HK-2 (cell line): ENCODE measurements at regions not wholly inside any gene's neighbourhood (a gene's known extent, or its start where the extent isn't known, plus 50 kb on each side); places are given as distances from the start of the nearest gene placed in this dataset.

Source experiments
- DNase-seq: peaks from one replicate; pipeline ENCODE4 v3.0.0-alpha.2; 2018; ENCODE audit not compliant: unreplicated experiment

DNA sequence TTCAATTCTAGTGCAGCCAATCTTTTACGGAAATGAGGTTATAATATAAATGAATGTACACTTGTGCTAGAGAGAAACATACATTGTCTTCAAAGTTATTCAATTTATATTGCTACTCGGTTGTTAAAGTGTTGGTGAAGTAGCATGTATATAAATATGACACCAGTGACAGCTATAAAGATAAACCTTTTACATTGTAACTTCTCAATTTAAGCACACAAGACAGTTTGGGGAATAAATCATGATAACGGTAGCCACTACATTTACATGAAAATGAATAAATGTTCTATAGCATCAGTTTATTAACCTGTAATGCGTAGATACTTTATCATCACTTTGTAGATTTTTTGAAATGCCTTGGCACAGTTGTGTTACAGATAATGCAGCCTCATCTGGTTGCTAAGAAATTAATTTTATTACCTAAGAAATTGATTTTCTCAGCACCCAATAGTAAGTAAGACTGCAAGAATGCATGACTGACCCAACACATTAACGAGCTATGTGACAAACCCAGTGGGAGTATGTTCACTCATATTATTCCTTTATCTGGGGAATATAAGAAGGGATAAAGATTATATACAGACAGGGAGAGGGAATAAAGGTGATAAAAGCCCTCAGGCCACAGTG, 283.9 kb upstream of the NPVF start:
- DNase-seq: no peak

DNA sequence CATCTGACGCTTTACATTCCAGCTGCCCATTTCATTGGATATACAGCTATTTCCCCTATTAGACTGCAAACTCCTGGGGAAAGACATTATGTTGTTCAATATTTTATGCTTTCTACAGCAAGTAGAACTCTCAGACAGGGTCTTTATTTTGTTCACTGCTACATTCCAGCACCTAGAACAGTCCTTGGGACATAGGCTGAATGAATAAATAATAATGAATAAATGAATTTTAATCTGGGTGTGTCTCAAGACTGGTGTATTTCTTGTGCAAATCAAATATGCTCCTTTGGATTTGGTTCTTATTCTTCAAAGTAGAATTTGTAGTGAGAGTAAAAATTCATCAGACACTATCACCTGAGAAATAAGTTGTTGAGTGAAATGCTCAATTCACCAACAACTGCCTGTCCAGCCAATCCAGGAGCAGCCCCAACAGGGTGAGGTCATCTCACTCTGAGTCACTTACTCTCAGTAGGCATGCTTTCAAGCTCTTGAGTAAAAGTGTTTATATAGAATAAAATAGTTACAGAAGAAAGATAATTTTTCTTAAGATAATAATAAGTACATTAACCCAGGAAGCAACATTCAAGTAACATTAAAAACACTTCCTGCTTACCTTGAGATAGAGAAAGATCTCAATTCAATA, 287.5 kb upstream of the NPVF start:
- no peak for DNase-seq

DNA sequence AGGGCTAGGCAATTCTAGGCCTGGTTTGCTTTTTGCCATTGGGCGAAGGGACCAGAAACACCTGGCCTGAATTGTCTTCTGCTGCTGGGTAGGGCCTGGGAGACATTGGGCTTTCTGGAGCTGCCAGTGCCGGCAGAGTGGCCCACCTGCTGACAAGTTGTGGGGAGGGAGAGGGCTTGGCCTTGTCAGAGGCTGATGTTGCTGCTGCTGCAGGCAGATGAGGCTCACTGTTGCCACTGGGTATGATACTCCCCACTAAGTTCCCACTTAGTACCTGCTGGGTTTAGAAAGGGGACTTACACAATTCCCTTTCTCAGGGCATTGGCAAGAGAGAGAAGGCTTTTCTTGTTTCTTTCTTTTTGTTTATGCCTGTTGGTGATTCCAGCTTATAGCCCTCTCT, 289.6 kb upstream of the NPVF start:
- no peak for DNase-seq

DNA sequence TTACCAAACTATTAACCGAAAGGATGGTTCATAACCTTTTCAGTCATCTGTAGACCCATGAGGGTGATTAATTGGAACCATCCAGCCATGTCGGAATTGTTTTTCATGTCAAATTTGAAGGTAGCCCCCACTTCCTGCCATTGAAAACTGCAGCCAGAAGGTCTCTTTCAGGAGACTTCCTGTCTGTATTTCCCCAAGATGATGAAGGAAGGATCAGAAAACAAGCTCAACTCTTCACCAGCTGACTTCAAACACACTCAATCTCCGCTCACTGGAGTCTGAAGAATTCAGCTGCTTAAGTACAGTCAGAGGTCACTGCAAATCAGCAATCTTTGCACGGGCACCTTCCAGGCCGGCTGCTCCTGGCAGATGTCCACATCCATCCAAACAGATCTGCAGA, 291.7 kb upstream of the NPVF start:
- DNase-seq: no peak

DNA sequence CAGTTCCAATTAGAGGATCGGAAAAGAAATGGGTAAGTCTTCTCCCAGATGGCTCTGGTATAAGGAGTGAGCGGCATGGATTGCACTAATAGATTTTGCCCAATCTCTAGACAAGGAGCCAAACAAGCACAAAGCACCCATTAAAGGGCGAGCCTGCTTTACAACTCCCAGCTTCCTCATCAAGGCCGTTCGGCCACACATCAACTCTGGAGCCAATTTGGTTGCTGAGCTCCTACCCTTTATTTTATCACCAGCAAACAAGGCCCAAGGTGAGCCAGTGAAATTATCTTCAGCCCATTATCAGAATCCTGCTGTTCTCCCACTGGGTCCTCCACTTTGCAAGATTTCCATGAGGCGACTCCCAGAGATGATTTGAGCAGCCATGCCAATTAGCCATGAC, 292.2 kb upstream of the NPVF start:
- DNase-seq: no peak

DNA sequence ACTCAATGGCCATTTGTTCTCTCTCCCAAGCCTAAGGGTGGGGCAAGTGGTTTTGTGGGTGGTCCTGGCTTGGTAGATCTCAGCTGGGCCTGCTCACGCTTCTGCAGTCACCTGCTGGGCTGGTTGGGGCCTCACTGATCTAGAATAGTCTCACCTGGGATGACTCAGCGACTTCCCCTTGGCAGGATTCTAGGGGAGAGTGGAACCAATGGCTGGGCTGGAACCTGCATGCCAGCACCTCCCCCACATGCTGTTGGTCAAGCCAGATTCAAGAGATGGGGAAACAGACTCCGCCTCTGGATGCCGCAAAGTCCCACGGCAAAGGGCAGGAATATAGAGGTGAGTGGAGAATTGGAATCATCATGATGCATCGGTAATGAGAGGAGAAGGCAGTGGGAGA, 292.9 kb upstream of the NPVF start:
- no peak for DNase-seq

DNA sequence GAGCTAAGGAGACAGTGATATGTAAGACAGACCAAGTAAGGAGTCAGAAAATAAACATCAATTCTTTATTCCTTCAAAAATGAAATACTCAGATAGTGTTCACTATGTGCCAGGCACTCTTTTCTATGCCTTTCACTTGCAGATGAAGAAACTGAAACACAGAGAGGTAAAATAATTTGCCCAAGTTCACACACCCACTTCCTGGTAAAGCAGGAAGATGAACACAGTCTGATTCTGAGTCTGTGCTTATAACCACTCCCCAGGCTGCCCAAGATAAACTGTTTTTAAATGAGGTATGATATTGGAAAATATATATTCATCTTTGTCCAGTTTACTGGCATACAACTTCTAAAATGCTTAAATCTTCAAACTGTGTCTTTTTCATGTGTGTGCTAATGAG, 294.4 kb upstream of the NPVF start:
- DNase-seq: no peak

DNA sequence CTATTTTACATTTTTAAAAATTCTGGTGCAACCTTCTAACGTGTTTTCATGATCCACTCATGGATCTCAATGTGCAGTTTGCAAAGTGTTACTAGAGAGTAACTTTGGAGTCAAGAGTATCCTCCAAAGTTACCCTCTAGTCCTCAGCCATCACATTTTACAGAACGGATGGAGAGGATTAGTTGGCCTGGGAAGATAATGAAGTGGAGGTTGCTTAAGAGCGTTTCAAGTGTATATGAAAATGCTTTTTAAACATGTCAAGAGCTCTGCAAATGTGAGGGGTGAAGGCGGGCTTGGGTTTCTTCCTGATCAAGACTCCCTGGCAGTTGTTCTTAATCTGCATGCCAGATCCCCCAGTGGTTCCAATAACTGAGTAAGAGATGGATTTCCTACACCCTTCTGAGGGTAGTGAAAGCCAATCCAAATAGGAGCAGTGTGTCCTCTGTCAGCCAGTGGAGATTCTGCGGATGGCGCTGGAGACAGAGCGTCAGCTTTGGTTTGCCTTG, 299.4 kb upstream of the NPVF start:
- DNase-seq: no peak

DNA sequence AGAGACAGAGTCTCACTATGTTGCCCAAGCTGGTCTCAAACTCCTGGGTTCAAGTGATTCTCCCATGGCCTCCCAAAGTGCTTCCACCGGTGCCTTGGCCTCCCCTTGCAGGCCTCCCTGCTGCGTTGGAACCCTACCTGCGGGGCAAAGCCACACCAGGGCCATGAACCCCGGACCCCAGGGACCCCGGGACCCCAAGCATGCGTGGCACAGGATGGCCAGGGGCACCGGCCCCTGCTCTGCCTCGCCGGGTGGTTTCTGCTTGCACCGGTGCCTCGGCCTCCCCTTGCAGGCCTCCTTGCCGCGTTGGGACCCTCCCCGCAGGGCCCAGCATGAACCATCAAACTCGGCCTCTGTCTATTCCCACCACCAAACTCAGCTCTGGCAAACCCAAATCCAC, 301.0 kb upstream of the NPVF start:
- DNase-seq: no peak

DNA sequence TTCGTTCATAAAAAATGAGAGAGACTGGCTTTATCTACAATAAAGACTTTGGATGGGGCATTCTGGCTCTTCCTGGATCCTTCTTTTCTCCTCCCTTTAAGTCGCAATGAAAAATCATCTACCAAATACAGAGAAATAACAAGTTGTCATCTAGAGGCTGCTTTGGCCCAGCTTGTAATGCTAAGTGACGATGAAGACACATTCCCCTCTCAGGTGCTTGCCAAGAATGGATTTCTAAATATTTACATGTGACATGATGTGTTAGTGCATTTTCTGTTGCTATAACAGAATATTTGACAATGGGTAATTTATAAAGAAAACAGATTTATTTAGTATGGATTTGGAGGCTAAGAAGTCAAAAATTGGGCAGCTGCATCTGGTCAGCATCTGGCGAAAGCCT, 308.6 kb upstream of the NPVF start:
- DNase-seq: no peak

DNA sequence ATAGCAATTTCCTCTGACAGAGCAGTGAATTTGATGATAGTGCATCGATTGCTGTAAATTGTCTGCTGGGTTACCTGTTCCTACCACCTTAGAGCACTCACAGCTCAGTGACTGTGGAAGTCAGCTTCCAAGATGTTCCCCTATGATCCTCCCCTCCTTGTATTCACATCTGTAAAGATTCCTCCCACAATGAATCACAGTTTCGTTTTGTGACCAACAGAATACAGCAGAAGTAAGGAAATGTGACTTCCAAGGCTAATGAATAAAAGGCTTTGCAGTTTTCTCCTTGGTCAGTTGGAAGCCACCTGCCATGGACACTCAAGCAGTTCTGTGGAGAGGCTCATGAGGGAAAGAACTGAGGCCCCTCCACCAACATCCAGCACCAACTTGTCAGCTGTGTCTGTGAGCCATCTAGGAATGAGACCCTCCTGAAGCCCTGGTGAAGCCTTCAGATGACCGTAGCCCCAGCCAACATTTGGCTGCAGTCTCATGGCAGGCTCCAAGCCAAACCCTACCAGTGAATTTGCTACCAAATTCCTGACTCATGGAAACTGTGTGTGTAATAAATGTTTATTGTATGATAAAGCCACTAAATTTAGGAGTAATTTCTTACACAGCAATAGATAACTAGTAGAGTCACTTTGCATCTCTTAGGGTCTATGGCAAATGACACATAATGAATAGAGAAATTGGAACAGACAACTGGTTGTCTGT, 309.5 kb upstream of the NPVF start:
- no peak for DNase-seq

DNA sequence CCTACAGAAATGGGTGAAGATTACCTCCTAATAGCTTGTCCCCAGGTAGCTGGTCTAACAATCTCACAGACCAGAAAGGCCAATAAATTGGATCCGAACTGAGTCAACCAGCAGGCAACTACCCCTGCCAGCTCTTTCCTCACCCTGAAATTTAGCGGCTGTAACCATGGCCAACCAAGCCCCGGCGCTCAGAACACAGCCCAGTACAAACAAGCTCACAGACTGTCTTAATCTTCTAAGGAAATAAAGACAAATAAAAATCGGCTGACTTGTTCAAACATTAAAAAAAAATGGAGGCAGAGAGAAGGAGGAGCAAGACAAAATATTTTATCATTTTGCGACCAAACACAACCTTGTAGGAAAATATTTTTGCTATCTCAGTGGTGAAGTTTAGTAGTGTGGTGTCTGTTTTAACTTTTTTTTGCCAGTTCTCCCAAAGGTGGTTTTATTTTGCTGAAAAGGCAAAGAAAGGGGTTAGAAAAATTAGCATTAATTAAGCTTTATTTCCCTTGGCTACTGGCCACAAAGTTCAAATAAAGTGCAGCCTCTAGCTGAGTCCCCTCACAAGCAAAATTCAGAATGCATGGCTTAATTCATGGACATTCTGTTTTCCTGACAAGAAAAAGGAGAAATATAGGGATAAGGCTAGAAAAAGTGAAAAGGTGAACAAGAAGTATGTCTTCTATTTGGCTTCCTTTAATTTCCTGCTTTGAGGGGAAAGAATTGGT, 313.0 kb upstream of the NPVF start:
- DNase-seq: no peak

DNA sequence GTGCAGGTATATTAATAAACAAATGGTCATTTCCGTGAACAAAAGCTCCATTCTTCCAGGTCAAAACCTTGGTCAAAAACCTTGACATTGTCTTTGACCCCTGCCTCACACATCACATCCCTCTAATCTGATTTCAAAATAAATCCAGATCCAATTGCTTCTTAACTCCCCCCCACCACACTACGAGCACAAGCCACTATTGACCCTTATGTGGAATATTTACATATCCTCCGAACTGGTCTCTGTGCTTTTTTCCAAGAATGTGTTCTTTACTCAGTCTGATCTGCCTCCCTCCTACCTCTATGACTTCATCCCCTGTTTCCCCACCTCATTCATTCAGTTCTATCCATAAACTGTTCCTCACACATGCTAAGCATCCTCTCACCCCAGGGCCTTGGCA, 313.6 kb upstream of the NPVF start:
- DNase-seq: no peak

DNA sequence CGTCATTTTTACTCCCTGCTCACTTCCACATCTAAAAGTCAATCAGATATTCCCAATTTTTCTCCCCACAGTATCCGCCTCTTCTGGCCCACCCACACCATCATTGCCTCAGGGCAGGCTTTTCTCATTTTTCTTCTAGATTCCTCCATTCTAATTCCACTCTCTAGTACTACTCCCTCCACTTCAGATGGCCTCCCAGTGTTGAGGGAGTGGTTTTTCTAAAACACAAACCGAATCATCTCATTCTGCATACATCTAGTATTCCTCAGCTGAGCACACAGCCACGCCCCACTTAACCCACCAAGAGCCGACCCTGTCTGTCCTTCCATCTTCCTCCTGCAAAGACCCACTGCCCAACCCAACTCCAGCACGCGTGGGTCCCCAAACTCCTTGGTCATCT, 314.9 kb upstream of the NPVF start:
- DNase-seq: no peak

DNA sequence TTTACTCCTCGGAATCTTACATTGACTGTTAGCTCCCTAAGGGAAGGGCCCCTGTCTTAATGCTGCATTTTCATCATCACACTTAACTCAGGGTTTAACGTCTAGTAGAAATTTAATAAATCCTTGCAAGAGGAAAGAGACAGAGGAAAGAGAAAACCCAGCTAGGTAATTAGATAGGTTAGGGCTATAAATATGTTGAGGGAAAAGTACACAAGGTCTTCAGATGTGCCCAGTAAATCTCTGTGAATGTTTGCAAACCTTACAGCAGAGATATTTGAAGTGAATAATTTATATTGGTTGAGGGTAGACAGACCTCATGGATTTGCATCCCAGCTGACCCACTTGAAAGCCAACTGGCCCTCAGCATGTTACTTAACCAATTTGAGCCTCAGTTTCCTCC, 315.5 kb upstream of the NPVF start:
- DNase-seq: no peak

DNA sequence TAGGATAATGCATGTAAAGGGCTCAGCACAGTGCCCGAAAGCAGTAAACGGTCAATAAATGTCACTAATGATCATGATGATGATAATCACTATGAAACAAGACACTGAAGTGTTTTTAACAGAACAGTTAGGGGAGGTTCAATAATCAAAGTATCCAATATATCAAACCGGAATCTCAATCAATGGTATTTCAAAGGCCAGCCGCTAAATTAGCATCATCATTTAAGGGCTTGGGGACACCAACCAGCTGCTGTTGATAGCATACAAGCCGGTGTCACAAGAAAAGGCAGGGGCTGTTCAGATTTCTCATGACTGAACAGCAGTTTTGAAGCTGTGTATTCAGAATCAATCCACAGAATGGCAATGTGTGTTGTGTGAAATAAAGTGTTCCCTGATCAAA, 316.0 kb upstream of the NPVF start:
- DNase-seq: no peak

DNA sequence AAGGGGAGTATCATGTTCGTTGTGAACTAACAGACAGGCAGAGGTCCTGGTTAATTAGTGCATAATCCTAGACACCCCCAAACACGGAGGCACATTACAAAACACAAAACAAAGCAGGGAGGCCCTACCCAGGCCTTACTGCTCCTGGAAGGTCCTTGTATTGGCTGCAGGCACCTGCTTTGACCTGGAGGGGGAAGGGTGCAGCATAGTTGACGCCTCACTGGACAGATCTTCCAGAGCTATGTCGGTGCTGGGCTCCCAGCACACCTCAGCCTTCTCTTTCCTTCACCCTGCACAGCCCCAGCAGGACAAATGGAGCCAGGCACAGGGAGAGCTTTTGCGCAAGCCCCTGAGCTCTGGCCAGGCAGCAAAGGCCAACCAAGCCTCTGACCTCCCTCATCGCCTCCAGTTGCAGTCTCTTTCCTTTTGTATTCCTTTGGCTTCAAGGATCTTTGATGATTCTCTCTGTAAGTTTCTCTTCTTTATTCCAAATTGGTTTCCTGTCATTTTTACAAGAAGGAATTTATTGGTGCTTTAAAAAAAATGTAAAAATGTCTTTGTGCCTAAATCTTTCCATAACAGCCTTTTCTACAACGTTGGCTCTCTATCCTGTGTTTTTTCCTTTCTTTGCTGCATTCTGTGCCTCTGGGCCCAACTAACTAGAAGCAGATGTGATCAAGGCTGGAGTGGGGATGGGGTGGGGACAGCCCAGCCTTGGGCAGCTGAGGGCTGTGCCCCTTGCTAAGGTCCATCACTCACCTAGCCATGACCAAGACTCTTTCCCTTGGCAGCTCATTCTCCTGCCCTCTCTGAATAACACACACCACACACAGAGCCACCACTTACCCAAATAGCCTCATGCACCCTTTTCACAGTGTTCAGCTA, 317.1 kb upstream of the NPVF start:
- no peak for DNase-seq

DNA sequence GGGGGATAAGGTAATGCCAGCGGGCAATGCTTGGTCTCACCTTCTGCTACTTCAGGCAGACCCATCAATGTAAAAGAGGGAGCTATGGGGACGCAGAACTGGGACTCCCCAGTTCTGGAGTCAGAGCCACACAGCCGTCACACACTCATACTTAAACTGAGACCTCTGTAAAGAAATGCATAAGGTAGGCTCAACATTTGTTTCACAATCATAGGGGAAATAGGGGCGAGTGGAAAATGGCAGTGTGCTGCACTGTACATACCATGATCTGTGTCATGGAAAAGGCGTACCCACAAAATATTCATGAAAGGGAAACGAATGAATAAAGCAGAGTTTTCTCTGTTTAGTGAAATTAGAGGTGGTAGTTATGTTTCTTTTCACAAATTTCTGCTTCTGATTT, 318.0 kb upstream of the NPVF start:
- no peak for DNase-seq

DNA sequence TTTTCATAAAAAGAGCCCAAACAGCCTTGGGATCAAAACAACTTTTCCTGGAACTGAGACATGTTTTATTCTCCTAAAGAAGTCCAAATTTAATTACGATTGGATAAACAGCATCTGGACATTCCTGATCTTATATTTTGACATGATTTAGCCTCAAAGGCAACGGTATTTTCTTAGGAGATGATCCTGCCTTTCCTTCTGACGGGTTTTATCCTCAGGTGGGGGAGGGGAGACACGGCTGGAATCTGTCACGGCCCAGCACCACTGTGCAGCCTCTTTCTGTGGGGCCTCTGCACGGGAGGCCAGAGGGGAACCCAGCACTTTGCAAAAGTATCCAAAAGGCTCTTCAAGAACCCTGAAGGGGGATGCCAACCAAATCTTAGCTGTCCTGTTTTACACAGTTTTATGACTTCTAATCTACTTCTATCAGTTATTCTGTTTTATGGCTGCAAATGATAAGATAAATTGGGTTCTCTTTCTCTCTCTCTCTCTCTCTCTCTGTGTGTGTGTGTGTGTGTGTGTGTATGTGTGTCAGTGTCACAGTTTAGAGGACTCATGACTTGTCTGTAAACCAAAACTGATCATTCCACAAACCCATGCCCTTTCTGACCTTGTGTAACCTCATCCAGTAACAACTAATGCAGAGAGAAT, 321.1 kb upstream of the NPVF start:
- no peak for DNase-seq

DNA sequence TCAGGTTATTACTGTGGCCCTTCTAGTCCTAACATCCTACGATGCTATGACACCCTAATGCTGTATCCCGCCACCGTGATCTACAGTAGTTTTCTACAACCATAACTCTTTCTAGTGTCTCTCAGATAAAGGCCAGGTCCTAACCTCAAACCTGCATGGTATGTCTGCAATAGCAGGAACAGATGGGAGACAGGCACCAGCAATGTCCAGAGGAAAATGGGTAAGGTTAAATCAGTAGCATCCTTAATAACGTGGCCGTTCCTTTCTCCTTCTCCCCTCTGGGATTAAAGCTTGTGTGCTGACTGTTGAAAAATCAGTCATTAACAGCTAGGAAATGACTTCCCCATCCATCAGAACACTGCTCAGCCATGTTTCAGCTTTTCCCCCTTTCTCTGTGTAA, 321.9 kb upstream of the NPVF start:
- DNase-seq: no peak

DNA sequence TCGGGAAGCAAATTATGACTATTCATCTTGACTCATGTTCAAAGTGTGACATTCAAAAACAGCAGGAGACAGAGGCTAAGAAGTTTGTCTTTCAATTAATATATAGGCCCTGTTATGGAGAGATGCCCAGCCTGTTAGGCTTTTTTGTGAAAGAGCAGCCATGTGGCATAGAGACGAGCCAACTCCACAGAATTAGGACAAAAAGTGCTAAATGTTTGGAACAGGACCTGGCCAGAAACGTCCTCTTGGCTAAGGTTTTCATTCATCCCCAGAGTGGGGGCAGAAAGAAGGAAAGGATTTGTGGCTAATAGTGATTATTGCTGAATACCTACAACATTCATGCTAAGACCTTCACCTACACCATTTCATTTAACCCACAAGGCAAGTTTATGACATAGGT, 324.7 kb upstream of the NPVF start:
- no peak for DNase-seq
